ENCODE measurements at regions not wholly inside any gene's neighbourhood (a gene's known extent, or its start where the extent isn't known, plus 50 kb on each side); places are given as distances from the start of the nearest gene placed in this dataset.
"Not testable (repeated sequence)": the region's sequence is repeated elsewhere in the genome, so short reads cannot be mapped to it uniquely, and the experiment has no call there.

DNA sequence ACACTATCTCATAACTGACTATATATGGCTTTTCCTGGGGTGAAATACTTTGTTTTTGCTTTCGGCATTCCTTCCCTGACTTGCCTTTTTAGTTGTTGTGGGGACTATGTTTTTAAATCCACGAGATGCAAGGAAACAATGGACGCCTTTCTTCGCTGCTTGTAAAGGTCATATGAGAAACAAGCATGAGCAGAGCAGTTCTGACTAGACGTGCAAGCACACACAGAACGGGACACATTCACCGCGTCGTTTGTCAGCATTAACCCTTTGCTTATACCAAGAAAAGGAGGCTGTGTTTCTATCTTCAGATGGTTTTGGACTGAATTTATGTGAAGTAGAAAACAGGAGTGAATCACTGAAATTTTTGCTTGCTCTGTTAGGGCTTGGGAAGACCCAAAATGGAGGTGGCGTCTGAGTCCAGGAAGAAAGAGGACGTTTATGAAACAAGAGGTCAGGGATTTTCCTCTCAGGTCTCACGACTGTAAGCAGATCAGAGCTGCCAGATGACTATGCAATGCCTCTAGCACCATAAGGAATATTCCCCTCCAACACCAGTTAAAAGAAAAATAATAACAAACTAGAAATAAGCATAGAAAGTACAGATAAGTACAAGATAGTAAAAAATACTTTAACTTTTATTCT is 358.9 kb downstream of the DLEU7 start:
- no peaks in the 10 kb centered on the region for H3K27me3 ChIP-seq
- intact Hi-C loops (cut with DNase I): no loop called here
- H3K36me3 ChIP-seq: no peaks in the 10 kb centered on the region
- H3K4me1 ChIP-seq: no peaks in the 10 kb centered on the region
- no peaks in the 10 kb centered on the region for H3K9me3 ChIP-seq
- TF ChIP-seq, protein P1, sequence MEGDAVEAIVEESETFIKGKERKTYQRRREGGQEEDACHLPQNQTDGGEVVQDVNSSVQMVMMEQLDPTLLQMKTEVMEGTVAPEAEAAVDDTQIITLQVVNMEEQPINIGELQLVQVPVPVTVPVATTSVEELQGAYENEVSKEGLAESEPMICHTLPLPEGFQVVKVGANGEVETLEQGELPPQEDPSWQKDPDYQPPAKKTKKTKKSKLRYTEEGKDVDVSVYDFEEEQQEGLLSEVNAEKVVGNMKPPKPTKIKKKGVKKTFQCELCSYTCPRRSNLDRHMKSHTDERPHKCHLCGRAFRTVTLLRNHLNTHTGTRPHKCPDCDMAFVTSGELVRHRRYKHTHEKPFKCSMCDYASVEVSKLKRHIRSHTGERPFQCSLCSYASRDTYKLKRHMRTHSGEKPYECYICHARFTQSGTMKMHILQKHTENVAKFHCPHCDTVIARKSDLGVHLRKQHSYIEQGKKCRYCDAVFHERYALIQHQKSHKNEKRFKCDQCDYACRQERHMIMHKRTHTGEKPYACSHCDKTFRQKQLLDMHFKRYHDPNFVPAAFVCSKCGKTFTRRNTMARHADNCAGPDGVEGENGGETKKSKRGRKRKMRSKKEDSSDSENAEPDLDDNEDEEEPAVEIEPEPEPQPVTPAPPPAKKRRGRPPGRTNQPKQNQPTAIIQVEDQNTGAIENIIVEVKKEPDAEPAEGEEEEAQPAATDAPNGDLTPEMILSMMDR (IDR thresholded peaks at IDR 0.05): no peak
- H3K27ac ChIP-seq: no peak overlapping the region
- H3K4me3 ChIP-seq: no peak overlapping the region
- no peak for ATAC-seq
- no peak for DNase-seq

DNA sequence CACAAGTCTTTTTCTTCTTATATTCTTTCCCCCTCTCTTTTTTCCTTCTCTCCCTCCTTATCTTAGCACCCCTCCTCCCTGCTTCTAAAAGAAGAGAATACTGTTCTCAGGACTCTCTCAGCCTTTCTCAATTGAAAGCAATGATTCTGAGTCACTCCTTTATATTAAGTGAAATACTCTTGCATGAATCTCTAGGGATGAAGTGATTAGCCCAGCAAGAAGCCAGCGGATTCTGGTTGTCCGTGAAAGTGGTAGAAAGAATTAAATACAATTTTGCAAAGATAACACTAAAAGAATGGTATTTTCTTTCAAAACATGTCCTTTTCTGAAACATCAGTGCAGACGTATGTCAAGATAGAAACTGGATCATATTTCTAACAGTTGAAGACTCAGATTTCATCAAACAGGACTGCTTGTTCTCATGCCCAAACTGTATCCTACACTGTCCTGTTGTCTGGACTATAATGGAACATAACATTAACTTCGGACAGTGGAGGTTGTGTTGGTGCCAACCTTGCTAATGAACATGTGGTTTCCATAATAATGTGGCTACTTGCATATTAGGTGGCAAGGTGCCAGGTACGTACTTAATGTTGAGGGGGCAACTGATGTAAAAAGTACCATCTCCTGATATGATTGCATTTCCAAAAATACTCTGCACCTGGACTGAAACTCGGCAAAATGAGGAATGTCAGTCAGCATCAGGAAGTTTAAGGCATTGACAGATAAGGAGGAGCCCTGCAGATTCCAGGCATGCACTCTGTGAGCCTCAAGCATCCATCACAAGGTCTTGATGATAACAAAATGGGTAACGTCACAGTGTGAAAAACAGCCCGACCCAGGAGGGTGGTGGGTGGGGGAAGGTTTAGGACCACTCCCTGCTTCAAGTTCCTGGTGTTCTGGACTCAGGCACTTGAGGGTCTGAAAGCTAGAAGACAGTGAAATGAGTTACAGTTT is 357.2 kb downstream of the DLEU7 start:
- intact Hi-C loops (cut with DNase I): no loop called here

DNA sequence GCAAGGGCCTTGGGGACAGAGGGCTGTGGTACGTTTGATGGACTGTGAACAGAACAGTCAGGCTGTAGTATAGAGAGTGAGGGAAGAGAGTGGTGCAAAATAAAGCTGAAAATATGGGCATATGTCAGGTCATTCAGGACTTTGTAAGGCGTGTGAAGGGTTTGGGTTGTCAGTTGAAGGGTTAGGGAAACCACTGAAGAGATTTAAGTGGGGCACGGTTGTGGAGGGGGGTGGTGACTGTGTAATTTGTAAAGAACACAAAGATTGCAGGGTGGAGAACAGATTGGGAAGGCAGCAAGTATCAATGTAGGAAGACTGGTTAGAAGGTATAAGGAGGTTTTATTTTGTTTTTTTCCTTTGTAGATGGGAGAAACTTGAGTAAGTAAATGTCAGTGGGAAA is 349.8 kb downstream of the DLEU7 start:
- no peak overlapping the region for H3K27ac ChIP-seq
- intact Hi-C loops (cut with DNase I): no loop called here
- ATAC-seq: no peak
- H3K4me1 ChIP-seq: peaks cover 8% of the 10 kb centered on the region
- TF ChIP-seq, protein P1 (IDR thresholded peaks at IDR 0.05): no peak
- H3K9me3 ChIP-seq: no peaks in the 10 kb centered on the region
- H3K4me3 ChIP-seq: no peak overlapping the region
- no peaks in the 10 kb centered on the region for H3K27me3 ChIP-seq
- H3K36me3 ChIP-seq: no peaks in the 10 kb centered on the region
- no peak for DNase-seq

More for the DNA sequence above, 357.2 kb downstream of the DLEU7 start:
- DNase-seq: no peak
- Histone ChIP-seq H3K9me3 (no peaks in the 10 kb centered on the region), H3K4me1 (no peaks in the 10 kb centered on the region), H3K4me3 (no peak overlapping the region), H3K36me3 (no peaks in the 10 kb centered on the region), H3K27ac (no peak overlapping the region), H3K27me3 (no peaks in the 10 kb centered on the region)
- TF ChIP-seq, protein P1 (IDR thresholded peaks at IDR 0.05): no peak
- no peak for ATAC-seq

DNA sequence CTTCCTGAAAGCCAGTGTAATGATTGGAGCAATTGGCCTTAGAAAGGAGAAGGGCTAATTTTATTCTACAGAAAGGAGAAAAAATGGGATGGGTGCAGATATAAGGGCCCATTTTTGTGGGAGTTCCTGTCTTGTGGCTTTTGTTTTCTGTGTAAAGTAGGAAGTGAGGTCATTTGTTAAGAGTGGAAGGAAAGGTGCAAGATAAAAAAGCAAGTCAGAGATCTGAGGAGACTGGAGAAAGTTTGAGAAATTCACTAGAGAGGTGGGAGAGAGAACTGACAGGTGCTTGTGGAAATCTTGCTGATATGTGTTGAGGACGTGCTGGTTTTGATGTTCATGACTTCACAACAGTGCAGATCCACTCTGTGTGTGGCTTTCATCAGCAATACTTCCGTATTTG is 349.4 kb downstream of the DLEU7 start:
- no peaks in the 10 kb centered on the region for H3K9me3 ChIP-seq
- TF ChIP-seq, protein P1 (IDR thresholded peaks at IDR 0.05): no peak
- no peak overlapping the region for H3K27ac ChIP-seq
- no peak for ATAC-seq
- DNase-seq: no peak
- intact Hi-C loops (cut with DNase I): no loop called here
- no peaks in the 10 kb centered on the region for H3K36me3 ChIP-seq
- H3K27me3 ChIP-seq: no peaks in the 10 kb centered on the region
- peaks cover 8% of the 10 kb centered on the region for H3K4me1 ChIP-seq
- no peak overlapping the region for H3K4me3 ChIP-seq

DNA sequence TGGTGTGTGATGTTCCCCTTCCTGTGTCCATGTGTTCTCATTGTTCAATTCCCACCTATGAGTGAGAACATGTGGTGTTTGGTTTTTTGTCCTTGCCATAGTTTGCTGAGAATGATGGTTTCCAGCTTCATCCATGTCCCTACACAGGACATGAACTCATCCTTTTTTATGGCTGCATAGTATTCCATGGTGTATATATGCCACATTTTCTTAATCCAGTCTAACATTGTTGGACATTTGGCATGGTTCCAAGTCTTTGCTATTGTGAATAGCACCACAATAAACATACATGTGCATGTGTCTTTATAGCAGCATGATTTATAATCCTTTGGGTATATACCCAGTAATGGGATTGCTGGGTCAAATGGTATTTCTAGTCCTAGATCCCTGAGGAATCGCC is 340.3 kb downstream of the DLEU7 start:
- H3K9me3 ChIP-seq; H3K27ac ChIP-seq; ATAC-seq; DNase-seq; H3K27me3 ChIP-seq; H3K4me3 ChIP-seq; intact Hi-C loops (cut with DNase I); H3K4me1 ChIP-seq; H3K36me3 ChIP-seq: not testable (repeated sequence)

DNA sequence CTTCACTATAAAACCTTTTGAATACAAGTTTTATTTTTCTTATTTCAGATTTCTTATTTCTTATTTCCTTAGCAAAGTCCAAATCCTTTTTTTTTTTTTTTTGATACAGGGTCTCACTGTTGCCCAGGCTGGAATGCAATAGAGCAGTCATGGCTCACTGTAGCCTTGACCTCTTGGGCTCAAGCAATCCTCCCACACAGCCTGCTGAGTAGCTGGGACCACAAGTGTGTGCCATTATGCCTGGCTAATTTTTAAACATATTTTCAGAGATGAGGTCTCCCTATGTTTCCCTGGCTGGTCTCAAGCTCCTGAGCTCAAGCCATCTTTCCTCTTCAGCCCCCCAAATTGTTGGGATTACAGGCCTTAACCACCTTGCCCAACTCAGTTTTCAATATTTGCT is 334.3 kb downstream of the DLEU7 start:
- TF ChIP-seq, protein P1 (IDR thresholded peaks at IDR 0.05): no peak
- no peak overlapping the region for H3K27ac ChIP-seq
- no peak overlapping the region for H3K4me3 ChIP-seq
- H3K36me3 ChIP-seq: no peaks in the 10 kb centered on the region
- intact Hi-C loops (cut with DNase I): no loop called here
- no peak for ATAC-seq
- no peak for DNase-seq
- H3K4me1 ChIP-seq: peaks cover 23% of the 10 kb centered on the region
- H3K27me3 ChIP-seq: no peaks in the 10 kb centered on the region
- H3K9me3 ChIP-seq: no peaks in the 10 kb centered on the region
